Endothelial cell of umbilical vein (primary cell): ENCODE measurements at regions not wholly inside any gene's neighbourhood (a gene's known extent, or its start where the extent isn't known, plus 50 kb on each side); places are given as distances from the start of the nearest gene placed in this dataset.

Experiments used
- BruUV-seq: library from RNA; stranded (reverse); fragments of 400-500 nt; replicated peaks from 2 replicates; lab custom pipeline; 2021; lab: Mats Ljungman, UMichigan
- CTCF ChIA-PET: fragments of 300-600, 350-600 bp; sonication (Branson Sonifier 250); formaldehyde crosslinking; loops from one replicate; lab custom pipeline; 2021; ENCODE audit warnings: antibody characterized with exemption, inconsistent platforms; lab: Charles Lee
- POLR2A ChIA-PET: fragments of 300-600, 350-600 bp; sonication (Branson Sonifier 250); formaldehyde crosslinking; loops from one replicate; lab custom pipeline; 2021; ENCODE audit warnings: antibody characterized with exemption, inconsistent platforms; lab: Charles Lee
- DNase-seq: peaks from one replicate; pipeline ENCODE4 v3.0.0-alpha.2; 2011; ENCODE audit warnings: low read depth, low spot score
- FAIRE-seq: peaks from 2 replicates; lab custom pipeline; 2011; peaks lifted over from hg19 to GRCh38; lab: Jason Lieb, UNC
- H2AFZ ChIP-seq: 2 replicates; pipeline ENCODE4 v1.6.0; 2012; ENCODE audit warnings: low read depth, low read length, control low read depth, inconsistent platforms
- H3K27ac ChIP-seq: 2 replicates; pipeline ENCODE4 v1.5.1; 2011; ENCODE audit warnings: low read depth, mild to moderate bottlenecking, control low read depth, low read length, moderate library complexity; ENCODE audit not compliant: insufficient read depth
- H3K27me3 ChIP-seq, 2 experiments: 2 replicates each; pipeline versions ENCODE4 v1.6.0 to v1.6.1; 2011; ENCODE audit warnings: low read length in 2 of 2, mixed read lengths in 1 of 2; ENCODE audit not compliant: control insufficient read depth in 2 of 2, insufficient read depth in 2 of 2
- H3K36me3 ChIP-seq, 2 experiments: 2 replicates in 1 of 2; 3 replicates in 1 of 2; pipeline ENCODE4 v1.5.1; 2011; ENCODE audit warnings: low read length in 2 of 2, mild to moderate bottlenecking in 1 of 2, moderate library complexity in 1 of 2; ENCODE audit not compliant: control insufficient read depth in 2 of 2, insufficient read depth in 2 of 2; ENCODE audit errors: extremely low read depth in 1 of 2
- H3K4me1 ChIP-seq: 3 replicates; pipeline ENCODE4 v1.5.1; 2011; ENCODE audit warnings: mild to moderate bottlenecking, low read length; ENCODE audit not compliant: control insufficient read depth, insufficient read depth; ENCODE audit errors: extremely low read depth
- H3K4me2 ChIP-seq: 2 replicates; pipeline ENCODE4 v1.6.1; 2011; ENCODE audit warnings: low read length, control low read depth, mixed read lengths; ENCODE audit not compliant: insufficient read depth
- H3K4me3 ChIP-seq, 3 experiments: fragments of 200-600 bp in 1 of 3; sonication (generic), shearing (Covaris generic) in 1 of 3; replicated peaks in 1 of 3; 2 replicates each; pipeline ENCODE4 v1.5.1; 2011 to 2016; ENCODE audit warnings: control low read depth in 3 of 3, low read length in 3 of 3, mild to moderate bottlenecking in 2 of 3, inconsistent platforms in 1 of 3, low read depth in 1 of 3, moderate library complexity in 1 of 3; ENCODE audit not compliant: insufficient read depth in 1 of 3
- H3K79me2 ChIP-seq: 2 replicates; pipeline ENCODE4 v1.6.0; 2012; ENCODE audit warnings: low read length, inconsistent platforms; ENCODE audit not compliant: control insufficient read depth, insufficient read depth
- H3K9ac ChIP-seq: replicated peaks from 2 replicates; pipeline ENCODE3; 2011; ENCODE audit warnings: low read length, control low read depth; ENCODE audit not compliant: insufficient read depth; ENCODE audit errors: extremely low read depth
- H3K9me1 ChIP-seq: replicated peaks from 3 replicates; pipeline ENCODE4 v1.6.0; 2011; ENCODE audit warnings: mild to moderate bottlenecking, low read length; ENCODE audit not compliant: control insufficient read depth, insufficient read depth; ENCODE audit errors: extremely low read depth
- H3K9me3 ChIP-seq: replicated peaks from 2 replicates; pipeline ENCODE4 v1.5.1; 2012; ENCODE audit warnings: low read length, inconsistent platforms; ENCODE audit not compliant: control insufficient read depth, insufficient read depth
- H4K20me1 ChIP-seq: replicated peaks from 2 replicates; pipeline ENCODE3; 2011; ENCODE audit warnings: mild to moderate bottlenecking, low read length; ENCODE audit not compliant: control insufficient read depth, insufficient read depth; ENCODE audit errors: extremely low read depth
- EZH2 ChIP-seq: IDR thresholded peaks from 2 replicates; pipeline ENCODE4 v1.6.1; 2012; ENCODE audit warnings: borderline replicate concordance, low read depth, mild to moderate bottlenecking, moderate library complexity, low read length, inconsistent platforms; ENCODE audit not compliant: severe bottlenecking
- FOS ChIP-seq: IDR thresholded peaks from 2 replicates; pipeline ENCODE4 v1.6.1; 2011; ENCODE audit warnings: mild to moderate bottlenecking, low read length, moderate library complexity, borderline replicate concordance; ENCODE audit not compliant: insufficient read depth
- GATA2 ChIP-seq: IDR thresholded peaks from 2 replicates; pipeline ENCODE4 v1.7.0; 2011; ENCODE audit warnings: low read depth, mild to moderate bottlenecking, moderate library complexity, mixed read lengths, low read length; ENCODE audit not compliant: insufficient read length, insufficient read depth
- JUN ChIP-seq: IDR thresholded peaks from 2 replicates; pipeline ENCODE4 v1.6.1; 2011; ENCODE audit warnings: borderline replicate concordance, low read depth; ENCODE audit not compliant: insufficient read length, insufficient read depth
- MYC ChIP-seq: IDR thresholded peaks from one replicate; pipeline ENCODE4 v1.6.1; 2011; ENCODE audit warnings: mild to moderate bottlenecking, low read depth, low read length
- POLR2A ChIP-seq: IDR thresholded peaks from 2 replicates; pipeline ENCODE4 v1.6.1; 2012; ENCODE audit warnings: low read depth, mild to moderate bottlenecking, control low read depth, low read length
- POLR2AphosphoS5 ChIP-seq: IDR thresholded peaks from 2 replicates; pipeline ENCODE4 v1.6.1; 2012; ENCODE audit warnings: low read depth, mild to moderate bottlenecking, control low read depth, low read length, moderate library complexity; ENCODE audit not compliant: insufficient read depth
- dilution Hi-C: fragments of 300-500 bp; cut with MboI; formaldehyde crosslinking; loops from one replicate; pipeline ENCODE4 v1.15.0; 2019; ENCODE audit warnings: low sequenced_read_pairs; ENCODE audit not compliant: extremely low pct_ligation_motif_present
- intact Hi-C: fragments of 100-400 bp; cut with micrococcal nuclease; formaldehyde crosslinking; loops from one replicate; pipeline ENCODE4 v1.10.0; 2022
- TF ChIP-seq, protein P1 (sequence below): IDR thresholded peaks from 2 replicates; pipeline ENCODE4 v1.6.1; 2011; ENCODE audit not compliant: insufficient read depth, insufficient read length
- TF ChIP-seq, protein P2 (sequence below), 2 donors: IDR thresholded peaks; 1 replicate in 1 of 2; 2 replicates in 1 of 2; pipeline ENCODE4 v1.5.1; 2011; ENCODE audit warnings: low read length in 2 of 2, mild to moderate bottlenecking in 2 of 2, moderate library complexity in 2 of 2, control low read depth in 1 of 2, inconsistent platforms in 1 of 2, low read depth in 1 of 2; ENCODE audit not compliant: insufficient read depth in 1 of 2; ENCODE audit errors: extremely low read depth in 1 of 2

DNA sequence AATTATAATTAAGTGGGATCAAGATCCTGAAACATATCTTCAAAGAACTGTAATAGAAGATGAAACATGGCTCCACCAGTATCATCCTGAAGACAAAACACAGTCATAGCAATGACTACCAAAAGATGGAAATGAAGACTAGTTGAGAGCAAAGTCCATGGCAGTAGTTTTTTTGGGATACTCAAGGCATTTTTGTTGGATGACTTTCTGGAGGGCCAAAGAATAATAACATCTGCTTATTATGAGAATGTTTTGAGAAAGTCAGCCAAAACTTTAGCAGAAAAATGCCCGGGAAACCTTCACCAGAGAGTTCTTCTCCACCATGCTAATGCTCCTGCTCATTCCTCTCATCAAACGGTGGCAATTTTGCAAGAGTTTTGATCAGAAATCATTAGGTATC, 809.4 kb upstream of the RAG2 start:
- dilution Hi-C loops, result no loop called here
- POLR2A ChIA-PET, result no interaction called here
- no TSS peak for BruUV-seq

More for the DNA sequence above, 809.4 kb upstream of the RAG2 start:
- no peaks in the 10 kb centered on the region for H3K9me3 ChIP-seq
- intact Hi-C loops, result no loop called here
- no peak overlapping the region for H3K4me3 ChIP-seq
- FAIRE-seq (no peak), DNase-seq (no peak)
- TF ChIP-seq, protein P1, sequence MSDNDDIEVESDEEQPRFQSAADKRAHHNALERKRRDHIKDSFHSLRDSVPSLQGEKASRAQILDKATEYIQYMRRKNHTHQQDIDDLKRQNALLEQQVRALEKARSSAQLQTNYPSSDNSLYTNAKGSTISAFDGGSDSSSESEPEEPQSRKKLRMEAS, result no peak
- no peak for TF ChIP-seq POLR2AphosphoS5
- TF ChIP-seq EZH2, result no peak
- TF ChIP-seq GATA2, result no peak
- TF ChIP-seq JUN, result no peak
- TF ChIP-seq, protein P2, sequence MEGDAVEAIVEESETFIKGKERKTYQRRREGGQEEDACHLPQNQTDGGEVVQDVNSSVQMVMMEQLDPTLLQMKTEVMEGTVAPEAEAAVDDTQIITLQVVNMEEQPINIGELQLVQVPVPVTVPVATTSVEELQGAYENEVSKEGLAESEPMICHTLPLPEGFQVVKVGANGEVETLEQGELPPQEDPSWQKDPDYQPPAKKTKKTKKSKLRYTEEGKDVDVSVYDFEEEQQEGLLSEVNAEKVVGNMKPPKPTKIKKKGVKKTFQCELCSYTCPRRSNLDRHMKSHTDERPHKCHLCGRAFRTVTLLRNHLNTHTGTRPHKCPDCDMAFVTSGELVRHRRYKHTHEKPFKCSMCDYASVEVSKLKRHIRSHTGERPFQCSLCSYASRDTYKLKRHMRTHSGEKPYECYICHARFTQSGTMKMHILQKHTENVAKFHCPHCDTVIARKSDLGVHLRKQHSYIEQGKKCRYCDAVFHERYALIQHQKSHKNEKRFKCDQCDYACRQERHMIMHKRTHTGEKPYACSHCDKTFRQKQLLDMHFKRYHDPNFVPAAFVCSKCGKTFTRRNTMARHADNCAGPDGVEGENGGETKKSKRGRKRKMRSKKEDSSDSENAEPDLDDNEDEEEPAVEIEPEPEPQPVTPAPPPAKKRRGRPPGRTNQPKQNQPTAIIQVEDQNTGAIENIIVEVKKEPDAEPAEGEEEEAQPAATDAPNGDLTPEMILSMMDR (IDR thresholded peaks at IDR 0.05; ENCODE audit: extremely low read depth in 1 of 2, insufficient read depth in 1 of 2, low read depth in 1 of 2, low read length in 2 of 2), result no peak
- no peak for TF ChIP-seq FOS
- TF ChIP-seq MYC, result no peak
- TF ChIP-seq POLR2A, result no peak
- no peaks in the 10 kb centered on the region for H3K27me3 ChIP-seq
- no peaks in the 10 kb centered on the region for H3K4me1 ChIP-seq
- no peaks in the 10 kb centered on the region for H3K9me1 ChIP-seq
- no peak overlapping the region for H3K9ac ChIP-seq
- no peaks in the 10 kb centered on the region for H4K20me1 ChIP-seq
- CTCF ChIA-PET, result no interaction called here
- no peaks in the 10 kb centered on the region for H3K36me3 ChIP-seq
- H3K27ac ChIP-seq, result no peak overlapping the region
- H2AFZ ChIP-seq, result no peak overlapping the region
- no peaks in the 10 kb centered on the region for H3K79me2 ChIP-seq
- no peak overlapping the region for H3K4me2 ChIP-seq
